ENCODE measurements at regions not wholly inside any gene's neighbourhood (a gene's known extent, or its start where the extent isn't known, plus 50 kb on each side); places are given as distances from the start of the nearest gene placed in this dataset.

DNA sequence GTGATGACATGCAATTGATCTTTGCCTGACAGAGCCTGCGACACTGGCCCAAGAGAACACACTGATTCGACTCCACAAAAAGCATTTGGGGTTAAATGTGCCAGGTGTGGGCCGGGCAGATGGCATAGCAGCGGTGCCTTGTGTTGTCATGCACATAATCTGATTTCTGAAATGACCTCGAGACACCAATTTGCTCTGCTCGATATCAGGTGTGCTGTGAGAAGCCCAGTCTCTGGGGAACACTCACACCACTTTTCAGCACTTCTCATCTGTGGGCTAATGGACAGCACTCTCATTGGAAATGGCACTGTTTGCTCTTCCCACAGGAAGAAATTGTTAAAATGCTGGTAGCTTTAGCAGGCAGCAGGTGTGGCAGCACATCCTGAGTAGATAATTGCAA lies 738.3 kb upstream of the TENM3 start:
- Histone ChIP-seq H3K27me3 (ENCODE audit: insufficient read depth, low read length) (no peaks in the 10 kb centered on the region), H4K20me1 (ENCODE audit: insufficient read depth, low read length) (no peaks in the 10 kb centered on the region), H3K36me3 (ENCODE audit: insufficient read depth, low read length) (no peaks in the 10 kb centered on the region), H3K79me2 (ENCODE audit: insufficient read depth, low read length) (no peaks in the 10 kb centered on the region), H3K4me3 (ENCODE audit: insufficient read depth, low read length) (no peak overlapping the region), H3K27ac (ENCODE audit: low read depth, low read length) (no peak overlapping the region), H3K4me1 (ENCODE audit: insufficient read depth, low read length) (no peaks in the 10 kb centered on the region), H3K9me3 (ENCODE audit: low read depth, low read length) (no peaks in the 10 kb centered on the region), H3K4me2 (ENCODE audit: insufficient read depth, low read length) (no peak overlapping the region), H2AFZ (ENCODE audit: low read length) (no peak overlapping the region)
- no peak for DNase-seq (ENCODE audit: insufficient read length, low spot score, missing footprints)
- TF ChIP-seq, protein P1, sequence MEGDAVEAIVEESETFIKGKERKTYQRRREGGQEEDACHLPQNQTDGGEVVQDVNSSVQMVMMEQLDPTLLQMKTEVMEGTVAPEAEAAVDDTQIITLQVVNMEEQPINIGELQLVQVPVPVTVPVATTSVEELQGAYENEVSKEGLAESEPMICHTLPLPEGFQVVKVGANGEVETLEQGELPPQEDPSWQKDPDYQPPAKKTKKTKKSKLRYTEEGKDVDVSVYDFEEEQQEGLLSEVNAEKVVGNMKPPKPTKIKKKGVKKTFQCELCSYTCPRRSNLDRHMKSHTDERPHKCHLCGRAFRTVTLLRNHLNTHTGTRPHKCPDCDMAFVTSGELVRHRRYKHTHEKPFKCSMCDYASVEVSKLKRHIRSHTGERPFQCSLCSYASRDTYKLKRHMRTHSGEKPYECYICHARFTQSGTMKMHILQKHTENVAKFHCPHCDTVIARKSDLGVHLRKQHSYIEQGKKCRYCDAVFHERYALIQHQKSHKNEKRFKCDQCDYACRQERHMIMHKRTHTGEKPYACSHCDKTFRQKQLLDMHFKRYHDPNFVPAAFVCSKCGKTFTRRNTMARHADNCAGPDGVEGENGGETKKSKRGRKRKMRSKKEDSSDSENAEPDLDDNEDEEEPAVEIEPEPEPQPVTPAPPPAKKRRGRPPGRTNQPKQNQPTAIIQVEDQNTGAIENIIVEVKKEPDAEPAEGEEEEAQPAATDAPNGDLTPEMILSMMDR (IDR thresholded peaks at IDR 0.05; ENCODE audit: extremely low read depth, low read depth, low read length): no peak

DNA sequence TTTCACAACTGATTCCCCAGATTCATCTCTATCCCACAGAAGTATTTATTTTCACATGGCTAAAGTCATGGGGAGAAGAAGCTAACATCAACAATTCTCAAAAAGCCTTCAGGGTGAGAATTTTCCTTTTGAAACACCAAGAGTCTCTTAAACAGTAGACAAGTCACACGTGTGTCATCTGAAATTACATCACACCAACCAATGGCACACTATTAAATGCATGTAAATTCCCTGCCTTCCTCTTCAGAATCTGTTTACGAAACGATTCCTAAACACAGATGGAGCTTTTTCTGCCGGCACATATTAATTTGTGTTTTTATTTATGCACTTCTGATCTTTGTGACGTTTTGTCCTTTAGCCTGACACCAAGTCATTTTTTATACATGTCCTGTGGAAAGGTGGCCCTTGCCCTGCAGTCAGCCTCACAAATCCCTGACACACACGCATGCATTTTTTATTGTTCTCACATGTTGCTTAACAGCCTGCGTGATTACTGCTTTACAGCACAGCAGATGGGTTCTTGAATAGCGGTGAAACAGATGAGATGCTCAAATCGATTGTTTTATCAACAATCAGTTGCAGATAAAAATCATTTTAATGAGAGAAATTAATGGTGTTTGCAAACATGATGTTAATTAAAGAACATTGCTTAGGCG lies 735.9 kb upstream of the TENM3 start:
- H3K4me1 ChIP-seq (ENCODE audit: insufficient read depth, low read length): no peaks in the 10 kb centered on the region
- H3K4me2 ChIP-seq (ENCODE audit: insufficient read depth, low read length): no peak overlapping the region
- H3K4me3 ChIP-seq (ENCODE audit: insufficient read depth, low read length): no peak overlapping the region
- H3K36me3 ChIP-seq (ENCODE audit: insufficient read depth, low read length): no peaks in the 10 kb centered on the region
- TF ChIP-seq, protein P1 (IDR thresholded peaks at IDR 0.05; ENCODE audit: extremely low read depth, low read depth, low read length): no peak
- no peaks in the 10 kb centered on the region for H3K27me3 ChIP-seq (ENCODE audit: insufficient read depth, low read length)
- no peak overlapping the region for H3K27ac ChIP-seq (ENCODE audit: low read depth, low read length)
- no peak overlapping the region for H2AFZ ChIP-seq (ENCODE audit: low read length)
- H3K9me3 ChIP-seq (ENCODE audit: low read depth, low read length): no peaks in the 10 kb centered on the region
- no peak for DNase-seq (ENCODE audit: insufficient read length, low spot score, missing footprints)
- H4K20me1 ChIP-seq (ENCODE audit: insufficient read depth, low read length): no peaks in the 10 kb centered on the region
- H3K79me2 ChIP-seq (ENCODE audit: insufficient read depth, low read length): no peaks in the 10 kb centered on the region

DNA sequence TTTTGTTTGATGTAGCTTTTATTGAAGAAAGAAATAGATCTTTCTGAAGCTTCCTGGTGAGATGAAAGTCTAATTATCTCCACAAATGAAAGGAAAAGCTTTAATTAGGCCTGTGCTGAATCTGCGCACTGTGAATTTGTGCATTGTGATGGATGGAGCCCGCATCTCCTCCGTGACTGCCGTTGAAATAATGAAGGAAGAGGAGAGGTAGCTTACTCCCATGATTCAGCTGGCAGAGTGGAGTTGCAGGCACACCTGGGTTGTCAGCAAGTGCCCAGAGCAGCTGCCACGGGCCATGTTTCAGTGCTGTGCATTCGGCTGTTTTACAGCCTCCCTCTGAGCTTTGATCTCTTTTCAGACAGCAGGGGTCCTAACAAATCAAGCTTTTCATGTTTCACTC lies 735.3 kb upstream of the TENM3 start:
- Histone ChIP-seq H3K4me2 (ENCODE audit: insufficient read depth, low read length) (no peak overlapping the region), H3K4me3 (ENCODE audit: insufficient read depth, low read length) (no peak overlapping the region), H3K9me3 (ENCODE audit: low read depth, low read length) (no peaks in the 10 kb centered on the region), H4K20me1 (ENCODE audit: insufficient read depth, low read length) (no peaks in the 10 kb centered on the region), H3K27me3 (ENCODE audit: insufficient read depth, low read length) (no peaks in the 10 kb centered on the region), H3K4me1 (ENCODE audit: insufficient read depth, low read length) (no peaks in the 10 kb centered on the region), H3K79me2 (ENCODE audit: insufficient read depth, low read length) (no peaks in the 10 kb centered on the region), H2AFZ (ENCODE audit: low read length) (no peak overlapping the region), H3K27ac (ENCODE audit: low read depth, low read length) (no peak overlapping the region), H3K36me3 (ENCODE audit: insufficient read depth, low read length) (no peaks in the 10 kb centered on the region)
- no peak for DNase-seq (ENCODE audit: insufficient read length, low spot score, missing footprints)
- TF ChIP-seq, protein P1 (IDR thresholded peaks at IDR 0.05; ENCODE audit: extremely low read depth, low read depth, low read length): no peak

DNA sequence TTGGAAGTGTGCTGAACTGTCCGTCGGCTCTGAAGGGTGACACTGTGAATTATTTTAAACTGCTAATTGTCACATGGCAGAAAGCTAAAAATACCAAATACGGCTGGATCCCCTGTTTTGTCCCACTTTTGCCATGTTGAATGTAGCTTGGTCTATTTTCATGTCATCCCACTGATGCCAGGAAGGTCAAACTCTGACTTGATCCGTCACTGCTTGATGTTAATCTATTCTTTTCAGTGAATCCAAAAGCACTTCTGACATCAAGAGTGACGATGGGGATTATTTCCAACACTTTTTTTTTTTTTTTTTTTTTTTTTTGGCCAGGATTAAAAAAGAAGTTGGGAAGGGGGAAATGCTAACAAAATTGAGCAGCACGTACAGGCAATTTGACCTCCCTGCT lies 734.6 kb upstream of the TENM3 start:
- Histone ChIP-seq H3K4me3 (ENCODE audit: insufficient read depth, low read length) (no peak overlapping the region), H3K27ac (ENCODE audit: low read depth, low read length) (no peak overlapping the region), H3K4me1 (ENCODE audit: insufficient read depth, low read length) (no peaks in the 10 kb centered on the region), H3K9me3 (ENCODE audit: low read depth, low read length) (no peaks in the 10 kb centered on the region), H4K20me1 (ENCODE audit: insufficient read depth, low read length) (no peaks in the 10 kb centered on the region), H3K79me2 (ENCODE audit: insufficient read depth, low read length) (no peaks in the 10 kb centered on the region), H3K36me3 (ENCODE audit: insufficient read depth, low read length) (no peaks in the 10 kb centered on the region), H2AFZ (ENCODE audit: low read length) (no peak overlapping the region), H3K27me3 (ENCODE audit: insufficient read depth, low read length) (no peaks in the 10 kb centered on the region), H3K4me2 (ENCODE audit: insufficient read depth, low read length) (no peak overlapping the region)
- no peak for DNase-seq (ENCODE audit: insufficient read length, low spot score, missing footprints)
- TF ChIP-seq, protein P1 (IDR thresholded peaks at IDR 0.05; ENCODE audit: extremely low read depth, low read depth, low read length): no peak
